ENCODE measurements at regions not wholly inside any gene's neighbourhood (a gene's known extent, or its start where the extent isn't known, plus 50 kb on each side); places are given as distances from the start of the nearest gene placed in this dataset.
"Not testable (repeated sequence)": the region's sequence is repeated elsewhere in the genome, so short reads cannot be mapped to it uniquely, and the experiment has no call there.

DNA sequence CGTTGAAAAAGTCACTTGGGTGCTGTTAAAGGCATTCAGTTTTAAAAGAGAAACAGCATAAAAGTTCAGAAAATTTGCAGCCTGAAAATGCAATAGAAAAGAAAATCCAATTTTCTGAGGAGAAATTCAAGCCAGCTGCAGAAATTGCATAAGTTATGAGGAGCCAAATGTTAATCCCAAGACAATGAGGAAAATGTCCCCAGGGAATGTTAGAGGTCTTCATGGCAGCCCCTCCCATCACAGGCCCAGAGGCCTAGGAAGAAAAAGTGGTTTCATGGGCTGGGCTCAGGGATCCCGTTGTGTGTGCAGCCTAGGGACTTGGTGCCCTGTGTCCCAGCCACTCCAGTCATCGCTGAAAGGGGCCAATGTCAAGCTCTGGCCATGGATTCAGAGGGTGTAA, 1055.6 kb downstream of the DIPK2A start:
- TF ChIP-seq EZH2 (IDR thresholded peaks at IDR 0.05; ENCODE audit: borderline replicate concordance, low read depth, low read length, poor library complexity, severe bottlenecking), result not testable (repeated sequence)
- TF ChIP-seq, protein P1, sequence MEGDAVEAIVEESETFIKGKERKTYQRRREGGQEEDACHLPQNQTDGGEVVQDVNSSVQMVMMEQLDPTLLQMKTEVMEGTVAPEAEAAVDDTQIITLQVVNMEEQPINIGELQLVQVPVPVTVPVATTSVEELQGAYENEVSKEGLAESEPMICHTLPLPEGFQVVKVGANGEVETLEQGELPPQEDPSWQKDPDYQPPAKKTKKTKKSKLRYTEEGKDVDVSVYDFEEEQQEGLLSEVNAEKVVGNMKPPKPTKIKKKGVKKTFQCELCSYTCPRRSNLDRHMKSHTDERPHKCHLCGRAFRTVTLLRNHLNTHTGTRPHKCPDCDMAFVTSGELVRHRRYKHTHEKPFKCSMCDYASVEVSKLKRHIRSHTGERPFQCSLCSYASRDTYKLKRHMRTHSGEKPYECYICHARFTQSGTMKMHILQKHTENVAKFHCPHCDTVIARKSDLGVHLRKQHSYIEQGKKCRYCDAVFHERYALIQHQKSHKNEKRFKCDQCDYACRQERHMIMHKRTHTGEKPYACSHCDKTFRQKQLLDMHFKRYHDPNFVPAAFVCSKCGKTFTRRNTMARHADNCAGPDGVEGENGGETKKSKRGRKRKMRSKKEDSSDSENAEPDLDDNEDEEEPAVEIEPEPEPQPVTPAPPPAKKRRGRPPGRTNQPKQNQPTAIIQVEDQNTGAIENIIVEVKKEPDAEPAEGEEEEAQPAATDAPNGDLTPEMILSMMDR (conservative IDR thresholded peaks at IDR 0.05; ENCODE audit: low read depth, low read length), result not testable (repeated sequence)

Data from A673 (cell line).